IMR-90 (cell line): ENCODE measurements at regions not wholly inside any gene's neighbourhood (a gene's known extent, or its start where the extent isn't known, plus 50 kb on each side); places are given as distances from the start of the nearest gene placed in this dataset.

Experiments
- ATAC-seq: fragments of 200-7000 bp; cut with Tn5 transposase; 2 replicates; pipeline ENCODE4 v1.9.1; 2020; ENCODE audit warnings: low read depth, mild to moderate bottlenecking, moderate library complexity
- BruUV-seq: library from RNA; stranded (reverse); fragments of 400-500 nt; replicated peaks from 2 replicates; lab custom pipeline; 2021; lab: Mats Ljungman, UMichigan
- CTCF ChIA-PET: fragments of 300-600 bp; formaldehyde crosslinking; extraction: SDS; loops from one replicate; lab custom pipeline; 2021; ENCODE audit warnings: antibody characterized with exemption; lab: Yijun Ruan, JAX
- POLR2A ChIA-PET: fragments of 300-600 bp; sonication (Branson Sonifier 250); formaldehyde crosslinking; loops from one replicate; lab custom pipeline; 2022; ENCODE audit warnings: antibody characterized with exemption; ENCODE audit not compliant: unreplicated experiment; lab: Charles Lee
- DNase-seq: peaks from one replicate; pipeline ENCODE4 v3.0.0; 2013
- H2AFZ ChIP-seq: replicated peaks from 2 replicates; pipeline ENCODE3; 2013; ENCODE audit warnings: low read length, mild to moderate bottlenecking; ENCODE audit not compliant: poor library complexity
- H2AK5ac ChIP-seq: 2 replicates; pipeline ENCODE4 v1.6.1; 2013; ENCODE audit warnings: low read depth, low read length, inconsistent platforms
- H2AK9ac ChIP-seq: replicated peaks from 2 replicates; pipeline ENCODE3; 2013; ENCODE audit warnings: mild to moderate bottlenecking, low read depth, low read length, moderate library complexity; ENCODE audit not compliant: poor library complexity
- H2BK120ac ChIP-seq: 2 replicates; pipeline ENCODE4 v1.6.1; 2013; ENCODE audit warnings: low read depth, low read length, inconsistent platforms
- H2BK15ac ChIP-seq: 3 replicates; pipeline ENCODE4 v1.6.1; 2013; ENCODE audit warnings: low read depth, low read length, inconsistent platforms
- H2BK20ac ChIP-seq: 2 replicates; pipeline ENCODE4 v1.6.1; 2013; ENCODE audit warnings: low read depth, mild to moderate bottlenecking, inconsistent platforms, low read length, moderate library complexity
- H2BK5ac ChIP-seq: 2 replicates; pipeline ENCODE4 v1.6.1; 2013; ENCODE audit warnings: mild to moderate bottlenecking, low read depth, low read length, inconsistent platforms; ENCODE audit not compliant: poor library complexity, severe bottlenecking
- H3K14ac ChIP-seq: replicated peaks from 2 replicates; pipeline ENCODE4 v1.6.1; 2013; ENCODE audit warnings: low read depth, low read length, inconsistent platforms
- H3K18ac ChIP-seq: 2 replicates; pipeline ENCODE4 v1.6.1; 2013; ENCODE audit warnings: low read depth, low read length, control low read depth
- H3K23ac ChIP-seq: 2 replicates; pipeline ENCODE4 v1.6.1; 2013; ENCODE audit warnings: low read depth, low read length, inconsistent platforms
- H3K27ac ChIP-seq: 2 replicates; pipeline ENCODE4 v1.5.1; 2013; ENCODE audit warnings: mild to moderate bottlenecking, control low read depth, low read length; ENCODE audit not compliant: insufficient read depth
- H3K27me3 ChIP-seq: 2 replicates; pipeline ENCODE4 v1.6.1; 2013; ENCODE audit warnings: low read length; ENCODE audit not compliant: control insufficient read depth, insufficient read depth
- H3K36me3 ChIP-seq: 2 replicates; pipeline ENCODE4 v1.6.1; 2013; ENCODE audit warnings: low read length, mixed read lengths; ENCODE audit not compliant: control insufficient read depth, insufficient read depth
- H3K4ac ChIP-seq: 2 replicates; pipeline ENCODE4 v1.6.1; 2013; ENCODE audit warnings: low read depth, low read length, inconsistent platforms
- H3K4me1 ChIP-seq: 2 replicates; pipeline ENCODE4 v1.6.1; 2013; ENCODE audit warnings: low read length, mixed read lengths; ENCODE audit not compliant: control insufficient read depth, insufficient read depth
- H3K4me2 ChIP-seq: 2 replicates; pipeline ENCODE4 v1.6.1; 2013; ENCODE audit warnings: low read depth, mild to moderate bottlenecking, control low read depth, low read length, moderate library complexity
- H3K4me3 ChIP-seq: 2 replicates; pipeline ENCODE4 v1.5.1; 2013; ENCODE audit warnings: low read depth, mild to moderate bottlenecking, control low read depth, low read length, moderate library complexity; ENCODE audit not compliant: insufficient read depth
- H3K56ac ChIP-seq: 2 replicates; pipeline ENCODE4 v1.6.1; 2013; ENCODE audit warnings: low read length, inconsistent platforms; ENCODE audit not compliant: insufficient read depth; ENCODE audit errors: extremely low read depth
- H3K79me1 ChIP-seq, 2 experiments: 2 replicates each; pipeline ENCODE4 v1.6.1; 2013; ENCODE audit warnings: low read length in 2 of 2, inconsistent platforms in 1 of 2, low read depth in 1 of 2
- H3K9ac ChIP-seq: 2 replicates; pipeline ENCODE4 v1.6.1; 2013; ENCODE audit warnings: low read depth, low read length, control low read depth
- H3K9me1 ChIP-seq: 2 replicates; pipeline ENCODE4 v1.6.1; 2013; ENCODE audit warnings: low read length, inconsistent platforms; ENCODE audit not compliant: insufficient read depth
- H3K9me3 ChIP-seq: 2 replicates; pipeline ENCODE4 v1.6.1; 2013; ENCODE audit warnings: low read length; ENCODE audit not compliant: control insufficient read depth, insufficient read depth
- H4K20me1 ChIP-seq: 2 replicates; pipeline ENCODE4 v1.6.1; 2013; ENCODE audit warnings: low read length, inconsistent platforms; ENCODE audit not compliant: insufficient read depth
- H4K5ac ChIP-seq: 2 replicates; pipeline ENCODE4 v1.6.1; 2013; ENCODE audit warnings: mild to moderate bottlenecking, low read depth, low read length, control low read depth
- H4K8ac ChIP-seq, 2 experiments: 2 replicates each; pipeline ENCODE4 v1.6.1; 2013; ENCODE audit warnings: low read depth in 2 of 2, low read length in 2 of 2, control low read depth in 1 of 2, inconsistent platforms in 1 of 2
- H4K91ac ChIP-seq: 2 replicates; pipeline ENCODE4 v1.6.1; 2013; ENCODE audit warnings: low read depth, low read length, inconsistent platforms; ENCODE audit not compliant: insufficient read depth
- POLR2A ChIP-seq: IDR thresholded peaks from 2 replicates; pipeline ENCODE4 v1.6.1; 2012; ENCODE audit warnings: mild to moderate bottlenecking, low read depth, low read length
- RAD21 ChIP-seq: IDR thresholded peaks from 2 replicates; pipeline ENCODE4 v1.6.1; 2012; ENCODE audit warnings: low read length, improper control_type of control experiment
- SMC3 ChIP-seq: fragments of 150-350 bp; IDR thresholded peaks from 2 replicates; pipeline ENCODE4 v1.6.1; 2016; ENCODE audit warnings: low read depth, mild to moderate bottlenecking, antibody characterized with exemption, low read length, moderate library complexity
- WGBS, 2 experiments: methylation state at CpG; one replicate each; pipeline versions ENCODE4 v1.1.5 to v1.1.7; 2013; ENCODE audit warnings: missing lambda C conversion rate in 2 of 2; ENCODE audit not compliant: insufficient read length in 1 of 2; ENCODE audit errors: extremely low coverage in 2 of 2; 5-methylcytosine and 5-hydroxymethylcytosine counted together
- dilution Hi-C: fragments of 300-500 bp; cut with HindIII; formaldehyde crosslinking; loops from one replicate; pipeline ENCODE4 v1.14.3; 2018; ENCODE audit warnings: low sequenced_read_pairs; ENCODE audit not compliant: unreplicated experiment
- in situ Hi-C: fragments of 300-500 bp; cut with MboI; formaldehyde crosslinking; loops from 3 replicates; pipeline ENCODE4 v1.14.3; 2019; ENCODE audit warnings: low sequenced_read_pairs, inconsistent platforms, mixed read lengths
- intact Hi-C: fragments of 100-400 bp; cut with micrococcal nuclease; formaldehyde crosslinking; loops from 2 replicates; pipeline ENCODE4 v1.10.0; 2022

DNA sequence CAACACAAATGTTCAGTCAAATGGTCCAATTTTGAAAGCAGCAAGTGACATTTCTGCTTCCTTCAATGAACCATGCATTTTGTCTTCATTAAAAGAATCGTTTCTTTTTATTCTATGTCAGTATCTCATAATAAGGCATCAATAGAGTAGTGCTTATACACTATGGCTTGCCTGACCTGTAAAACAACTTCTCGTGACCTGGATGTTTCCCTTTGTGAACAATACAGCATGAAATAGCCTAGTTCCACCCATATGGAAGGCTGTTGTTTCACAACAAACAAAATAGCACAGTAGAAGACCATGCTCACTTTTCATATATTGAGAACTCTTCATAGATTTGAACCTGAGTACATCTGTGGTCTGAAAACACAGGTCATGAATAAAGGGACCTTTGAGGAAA lies 104.3 kb upstream of the PIK3C3 start:
- H3K18ac ChIP-seq: no peak overlapping the region
- H3K27me3 ChIP-seq: peaks cover 4% of the 10 kb centered on the region; the same call in 1 of the 2 replicates
- H2BK15ac ChIP-seq: no peak overlapping the region
- no peak for ATAC-seq
- no peak overlapping the region for H3K27ac ChIP-seq
- CTCF ChIA-PET: no interaction called here
- POLR2A ChIA-PET: no interaction called here
- no peak overlapping the region for H3K56ac ChIP-seq
- no peaks in the 10 kb centered on the region for H3K9me3 ChIP-seq
- no peak overlapping the region for H2AK9ac ChIP-seq
- no peak overlapping the region for H2BK120ac ChIP-seq
- H2BK20ac ChIP-seq: no peak overlapping the region
- WGBS, 2 experiments: no CpG with 5 or more reads among the region's 2 CpGs
- no peak for TF ChIP-seq RAD21
- TF ChIP-seq SMC3: no peak
- no peak for TF ChIP-seq POLR2A
- H2BK5ac ChIP-seq: no peak overlapping the region
- no peak overlapping the region for H3K9ac ChIP-seq
- no peak overlapping the region for H4K8ac ChIP-seq
- H3K4me3 ChIP-seq: no peak overlapping the region
- no peak overlapping the region for H2AFZ ChIP-seq
- no peak overlapping the region for H4K91ac ChIP-seq
- H3K4ac ChIP-seq: no peak overlapping the region
- dilution Hi-C loops: no loop called here
- no TSS peak for BruUV-seq
- in situ Hi-C loops: no loop called here
- H3K4me1 ChIP-seq: no peaks in the 10 kb centered on the region
- no peak overlapping the region for H3K14ac ChIP-seq
- no peaks in the 10 kb centered on the region for H3K79me1 ChIP-seq
- no peaks in the 10 kb centered on the region for H3K9me1 ChIP-seq
- intact Hi-C loops: no loop called here
- H3K36me3 ChIP-seq: no peaks in the 10 kb centered on the region
- no peak for DNase-seq
- no peak overlapping the region for H3K4me2 ChIP-seq
- no peak overlapping the region for H4K5ac ChIP-seq
- no peaks in the 10 kb centered on the region for H4K20me1 ChIP-seq
- H2AK5ac ChIP-seq: no peak overlapping the region
- H3K23ac ChIP-seq: no peak overlapping the region
